GM18499 (cell line): ENCODE measurements at regions not wholly inside any gene's neighbourhood (a gene's known extent, or its start where the extent isn't known, plus 50 kb on each side); places are given as distances from the start of the nearest gene placed in this dataset.

Experiments used
- ATAC-seq: cut with Tn5 transposase; IDR thresholded peaks from one replicate; pipeline ENCODE4 v1.9.1; 2021; ENCODE audit warnings: moderate number of reproducible peaks; ENCODE audit not compliant: insufficient read depth, unreplicated experiment

DNA sequence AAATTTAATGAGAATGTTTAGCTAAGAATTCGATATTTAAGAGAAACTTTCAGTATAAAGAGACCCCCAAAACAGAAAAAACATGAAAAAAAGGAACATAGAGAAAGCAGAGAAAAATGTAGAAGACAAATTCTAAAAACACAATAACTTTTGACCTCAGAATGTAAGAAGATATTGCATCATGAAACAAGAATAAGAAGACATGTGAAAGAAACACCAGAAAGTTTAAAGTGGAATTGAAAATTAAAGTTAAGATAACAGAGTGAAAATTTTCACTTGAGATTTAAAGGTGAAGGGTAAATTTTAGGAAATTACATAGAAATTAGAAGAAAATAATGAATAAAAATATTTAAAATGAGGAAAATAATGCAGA is 78.2 kb upstream of the FAM3C start:
- ATAC-seq, result no peak

DNA sequence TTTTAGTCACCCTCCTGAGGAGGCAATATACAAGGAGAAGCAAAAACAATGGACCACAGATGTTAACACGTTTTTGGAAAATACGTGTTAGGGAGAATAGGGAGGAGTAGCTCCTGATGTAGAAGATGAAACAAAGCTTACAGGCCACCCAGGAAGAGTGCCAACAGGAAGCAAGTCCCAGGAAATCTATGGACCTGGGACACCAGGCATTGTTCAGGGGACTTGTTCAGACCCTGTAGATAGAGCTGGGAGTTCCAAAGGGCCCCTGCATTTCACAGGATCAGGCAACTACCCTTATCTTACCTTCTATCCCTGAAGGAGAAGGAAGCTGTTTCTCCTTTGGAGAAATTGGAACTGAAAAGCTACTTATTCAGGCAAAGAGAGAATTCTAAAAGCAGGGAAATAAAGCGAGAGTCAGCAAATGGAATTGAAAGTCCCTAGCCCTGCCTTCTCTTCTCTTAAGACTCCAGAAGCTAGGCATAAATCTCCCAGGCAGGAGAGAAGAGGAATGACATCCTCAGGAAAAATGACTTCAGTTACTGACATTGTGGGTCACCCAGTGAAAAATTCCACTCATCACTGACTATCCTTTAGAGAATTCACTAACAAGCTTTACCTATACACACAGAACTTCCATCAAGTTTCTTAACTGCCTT is 77.7 kb upstream of the FAM3C start:
- ATAC-seq, result no peak

GRCh38 chr7:121466455-121466854 is 70.3 kb upstream of the FAM3C start:
- no peak for ATAC-seq

- ATAC-seq, result no peak
Observed at GRCh38 chr7:121459148-121459547, 63.0 kb upstream of the FAM3C start.

GRCh38 chr7:121456785-121457359 is 60.8 kb upstream of the FAM3C start:
- ATAC-seq, result no peak

GRCh38 chr7:121456015-121456414 is 59.9 kb upstream of the FAM3C start:
- ATAC-seq, result no peak

DNA sequence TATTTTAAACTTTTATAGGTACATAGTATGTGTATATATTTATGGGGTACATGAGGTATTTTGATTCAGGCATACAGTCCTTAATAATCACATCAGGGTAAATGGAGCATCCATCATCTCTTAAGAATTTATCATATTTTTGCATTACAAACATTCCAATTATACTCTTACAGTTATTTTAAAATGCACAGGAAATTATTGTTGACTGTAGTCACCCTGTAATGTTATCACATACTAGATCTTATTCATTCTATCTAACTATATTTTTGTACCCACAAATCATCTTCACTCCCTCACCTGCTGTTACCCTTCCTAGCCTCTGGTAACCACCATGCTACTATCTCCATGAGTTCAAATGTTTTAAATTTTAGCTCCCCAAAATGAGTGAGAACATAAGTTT is 56.3 kb upstream of the FAM3C start:
- no peak for ATAC-seq

- no peak for ATAC-seq
Observed at GRCh38 chr7:121451367-121452094, 55.4 kb upstream of the FAM3C start.

- ATAC-seq, result no peak
Observed at GRCh38 chr7:121450631-121451198, 54.6 kb upstream of the FAM3C start.

GRCh38 chr7:121449735-121450240 is 53.7 kb upstream of the FAM3C start:
- no peak for ATAC-seq

GRCh38 chr7:121449329-121449728 is 53.2 kb upstream of the FAM3C start:
- ATAC-seq, result no peak

- no peak for ATAC-seq
Observed at GRCh38 chr7:121448429-121448828, 52.3 kb upstream of the FAM3C start.

DNA sequence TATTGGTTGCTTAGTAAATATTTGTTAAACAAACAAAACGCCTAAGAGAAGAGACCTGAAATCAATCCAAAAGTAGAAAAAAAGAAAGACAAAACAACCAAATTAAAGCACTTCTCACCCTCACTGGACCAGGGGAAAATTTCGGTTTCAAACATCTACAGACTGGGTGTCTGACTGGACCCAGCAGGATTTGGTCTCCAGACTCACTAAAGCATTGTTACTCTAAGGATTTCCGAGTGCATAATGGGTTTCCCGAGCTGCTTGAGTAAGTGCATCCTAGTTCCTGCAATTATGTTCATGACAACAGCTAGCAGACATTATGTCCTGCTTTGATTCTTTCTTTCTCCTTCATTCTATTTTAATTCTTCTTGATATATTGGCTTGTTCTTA is 51.8 kb upstream of the FAM3C start:
- ATAC-seq, result no peak

GRCh38 chr7:121447243-121447910 is 51.3 kb upstream of the FAM3C start:
- ATAC-seq, result no peak

DNA sequence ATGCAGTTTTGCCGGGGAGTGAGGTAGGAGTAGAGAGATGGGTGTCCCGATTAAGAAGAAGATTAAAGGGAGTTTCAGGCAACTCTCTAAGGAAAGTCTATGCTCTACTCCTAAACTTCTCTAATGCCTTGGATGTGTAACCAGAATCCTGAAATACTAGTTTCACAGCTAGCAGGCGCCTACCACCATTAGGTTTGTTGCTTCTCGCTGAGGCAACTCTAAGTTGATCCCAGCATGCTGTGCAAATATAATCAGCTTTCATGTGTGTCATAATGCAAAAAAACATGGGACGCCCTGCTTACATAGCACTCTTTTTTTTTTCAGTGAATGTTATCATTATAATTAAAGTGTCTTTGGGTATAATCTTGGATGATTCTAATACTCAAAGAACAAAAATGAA is 50.4 kb upstream of the FAM3C start:
- no peak for ATAC-seq
